Keratinocyte (primary cell): ENCODE measurements at regions not wholly inside any gene's neighbourhood (a gene's known extent, or its start where the extent isn't known, plus 50 kb on each side); places are given as distances from the start of the nearest gene placed in this dataset.

Source experiments
- DNase-seq: peaks from one replicate; pipeline ENCODE4 v3.0.0-alpha.2; 2011; ENCODE audit warnings: low read depth, missing footprints, low spot score
- FAIRE-seq: peaks from 2 replicates; lab custom pipeline; 2011; peaks lifted over from hg19 to GRCh38; lab: Jason Lieb, UNC
- H2AFZ ChIP-seq: 2 replicates; pipeline ENCODE4 v1.6.0; 2012; ENCODE audit warnings: low read length, control low read depth, inconsistent platforms; ENCODE audit not compliant: control insufficient read depth
- H3K27ac ChIP-seq: 2 replicates; pipeline ENCODE4 v1.5.1; 2011; ENCODE audit warnings: low read length; ENCODE audit not compliant: control insufficient read depth, insufficient read depth
- H3K27me3 ChIP-seq: 3 replicates; pipeline ENCODE4 v1.6.0; 2011; ENCODE audit warnings: low read length; ENCODE audit not compliant: control insufficient read depth, insufficient read depth; ENCODE audit errors: extremely low read depth
- H3K36me3 ChIP-seq, 2 experiments: 2 replicates in 1 of 2; 3 replicates in 1 of 2; pipeline ENCODE4 v1.5.1; 2011; ENCODE audit warnings: low read length in 2 of 2, mild to moderate bottlenecking in 1 of 2; ENCODE audit not compliant: control insufficient read depth in 2 of 2, insufficient read depth in 2 of 2; ENCODE audit errors: extremely low read depth in 1 of 2
- H3K4me1 ChIP-seq: 3 replicates; pipeline ENCODE4 v1.5.1; 2011; ENCODE audit warnings: low read length; ENCODE audit not compliant: control insufficient read depth, insufficient read depth; ENCODE audit errors: extremely low read depth
- H3K4me2 ChIP-seq: 3 replicates; pipeline ENCODE4 v1.6.0; 2011; ENCODE audit warnings: low read depth, low read length; ENCODE audit not compliant: control insufficient read depth, insufficient read depth; ENCODE audit errors: extremely low read depth
- H3K4me3 ChIP-seq, 3 experiments: fragments of 200-600 bp in 1 of 3; sonication (generic) in 1 of 3; 2 replicates in 2 of 3; 3 replicates in 1 of 3; pipeline ENCODE4 v1.5.1; 2011 to 2016; ENCODE audit warnings: low read length in 3 of 3, mild to moderate bottlenecking in 3 of 3, control low read depth in 2 of 3, inconsistent platforms in 1 of 3, low read depth in 1 of 3, mixed read lengths in 1 of 3, mixed run types in 1 of 3, moderate library complexity in 1 of 3; ENCODE audit not compliant: control insufficient read depth in 2 of 3, insufficient read depth in 2 of 3; ENCODE audit errors: extremely low read depth in 1 of 3
- H3K79me2 ChIP-seq: 2 replicates; pipeline ENCODE4 v1.6.0; 2012; ENCODE audit warnings: low read length; ENCODE audit not compliant: control insufficient read depth, insufficient read depth
- H3K9ac ChIP-seq: 3 replicates; pipeline ENCODE4 v1.6.0; 2011; ENCODE audit warnings: low read length; ENCODE audit not compliant: control insufficient read depth, insufficient read depth; ENCODE audit errors: extremely low read depth
- H3K9me1 ChIP-seq: 3 replicates; pipeline ENCODE4 v1.6.0; 2011; ENCODE audit warnings: low read length; ENCODE audit not compliant: control insufficient read depth, insufficient read depth; ENCODE audit errors: extremely low read depth
- H3K9me3 ChIP-seq: 2 replicates; pipeline ENCODE4 v1.5.1; 2012; ENCODE audit warnings: low read depth, low read length; ENCODE audit not compliant: control insufficient read depth
- H4K20me1 ChIP-seq: 3 replicates; pipeline ENCODE4 v1.6.0; 2011; ENCODE audit warnings: low read length; ENCODE audit not compliant: control insufficient read depth, insufficient read depth; ENCODE audit errors: extremely low read depth
- CTCF ChIP-seq, 3 experiments: IDR thresholded peaks in 1 of 3; conservative IDR thresholded peaks in 1 of 3; optimal IDR thresholded peaks in 1 of 3; 2 replicates in 2 of 3; 3 replicates in 1 of 3; pipeline versions ENCODE3 to v1.5.1; 2011; ENCODE audit warnings: low read length in 3 of 3, mild to moderate bottlenecking in 3 of 3, moderate library complexity in 2 of 3, control low read depth in 1 of 3, inconsistent platforms in 1 of 3; ENCODE audit not compliant: insufficient read depth in 2 of 3; ENCODE audit errors: extremely low read depth in 1 of 3
- EZH2 ChIP-seq: IDR thresholded peaks from one replicate; pipeline ENCODE4 v1.6.1; 2012; ENCODE audit warnings: inconsistent platforms, mild to moderate bottlenecking, low read length, moderate library complexity
- dilution Hi-C: fragments of 300-500 bp; cut with MboI; formaldehyde crosslinking; loops from one replicate; pipeline ENCODE4 v1.7.0; 2020; ENCODE audit warnings: low sequenced_read_pairs; ENCODE audit not compliant: extremely low pct_ligation_motif_present

DNA sequence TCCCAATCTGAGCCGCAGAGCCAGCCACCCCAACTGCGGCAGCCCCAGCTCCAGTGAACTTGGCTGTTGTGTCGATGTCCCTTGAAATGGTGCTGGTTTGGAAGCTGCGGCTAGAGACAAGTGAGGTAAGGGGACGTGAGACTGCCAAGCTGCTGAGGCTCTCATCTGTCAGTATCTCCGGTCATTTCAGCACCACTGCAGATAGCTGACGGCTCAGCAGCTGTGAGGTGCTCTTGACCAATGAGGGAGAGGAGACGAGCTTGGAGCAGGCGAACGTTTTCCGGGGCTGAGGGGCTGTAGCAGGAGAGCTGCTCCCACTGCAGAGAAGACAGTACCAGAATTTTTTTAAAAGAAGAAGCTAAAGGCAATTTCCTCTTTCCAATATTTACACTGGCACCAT lies 175.5 kb upstream of the CASK start:
- no peaks in the 10 kb centered on the region for H3K27me3 ChIP-seq
- no peaks in the 10 kb centered on the region for H3K9me1 ChIP-seq
- dilution Hi-C loops = no loop called here
- H3K79me2 ChIP-seq = no peaks in the 10 kb centered on the region
- no peak for TF ChIP-seq EZH2
- no peak for TF ChIP-seq CTCF (optimal IDR thresholded peaks at IDR 0.05 in 1 of 3, IDR thresholded peaks at IDR 0.05 in 1 of 3, conservative IDR thresholded peaks at IDR 0.05 in 1 of 3; ENCODE audit: extremely low read depth in 1 of 3, insufficient read depth in 2 of 3, low read length in 3 of 3)
- FAIRE-seq = no peak
- H3K9ac ChIP-seq = no peak overlapping the region
- no peak overlapping the region for H3K4me3 ChIP-seq
- no peaks in the 10 kb centered on the region for H3K36me3 ChIP-seq
- no peak overlapping the region for H3K27ac ChIP-seq
- no peak overlapping the region for H3K4me2 ChIP-seq
- peaks cover 7% of the 10 kb centered on the region for H3K4me1 ChIP-seq
- H4K20me1 ChIP-seq = no peaks in the 10 kb centered on the region
- DNase-seq = no peak
- no peak overlapping the region for H2AFZ ChIP-seq
- no peaks in the 10 kb centered on the region for H3K9me3 ChIP-seq

DNA sequence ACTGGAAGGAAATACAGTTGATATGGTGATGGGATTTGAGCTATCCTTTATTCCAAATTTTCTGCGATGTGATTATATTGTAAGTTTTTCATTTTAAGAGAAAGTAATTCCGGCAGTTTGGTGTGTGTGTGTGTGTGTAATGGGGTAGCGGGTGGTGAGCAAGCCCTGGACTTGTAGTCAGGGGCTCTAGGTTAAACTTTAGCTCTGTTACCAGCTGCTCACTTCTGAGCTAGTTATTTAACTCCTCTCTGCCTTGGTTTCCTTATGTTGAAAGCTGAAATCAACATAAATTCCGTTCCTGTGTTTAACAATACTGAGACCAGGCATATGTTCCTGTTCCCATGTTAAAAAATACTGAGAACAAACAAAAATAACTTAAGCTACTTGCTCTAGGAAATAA lies 174.1 kb upstream of the CASK start:
- FAIRE-seq = no peak
- no peak overlapping the region for H3K9ac ChIP-seq
- no peaks in the 10 kb centered on the region for H3K9me1 ChIP-seq
- no peak overlapping the region for H3K27ac ChIP-seq
- H3K79me2 ChIP-seq = no peaks in the 10 kb centered on the region
- H4K20me1 ChIP-seq = no peaks in the 10 kb centered on the region
- H3K4me3 ChIP-seq = no peak overlapping the region
- peaks cover 7% of the 10 kb centered on the region for H3K4me1 ChIP-seq
- no peak overlapping the region for H3K4me2 ChIP-seq
- no peak overlapping the region for H2AFZ ChIP-seq
- no peaks in the 10 kb centered on the region for H3K27me3 ChIP-seq
- H3K9me3 ChIP-seq = no peaks in the 10 kb centered on the region
- TF ChIP-seq EZH2 (no peak), CTCF (optimal IDR thresholded peaks at IDR 0.05 in 1 of 3, IDR thresholded peaks at IDR 0.05 in 1 of 3, conservative IDR thresholded peaks at IDR 0.05 in 1 of 3; ENCODE audit: extremely low read depth in 1 of 3, insufficient read depth in 2 of 3, low read length in 3 of 3) (no peak)
- dilution Hi-C loops = no loop called here
- no peaks in the 10 kb centered on the region for H3K36me3 ChIP-seq
- no peak for DNase-seq
